ENCODE measurements at regions not wholly inside any gene's neighbourhood (a gene's known extent, or its start where the extent isn't known, plus 50 kb on each side); places are given as distances from the start of the nearest gene placed in this dataset.
A peak's percentile ranks its signal among the peaks of the same experiment; 100 is the strongest.

DNA sequence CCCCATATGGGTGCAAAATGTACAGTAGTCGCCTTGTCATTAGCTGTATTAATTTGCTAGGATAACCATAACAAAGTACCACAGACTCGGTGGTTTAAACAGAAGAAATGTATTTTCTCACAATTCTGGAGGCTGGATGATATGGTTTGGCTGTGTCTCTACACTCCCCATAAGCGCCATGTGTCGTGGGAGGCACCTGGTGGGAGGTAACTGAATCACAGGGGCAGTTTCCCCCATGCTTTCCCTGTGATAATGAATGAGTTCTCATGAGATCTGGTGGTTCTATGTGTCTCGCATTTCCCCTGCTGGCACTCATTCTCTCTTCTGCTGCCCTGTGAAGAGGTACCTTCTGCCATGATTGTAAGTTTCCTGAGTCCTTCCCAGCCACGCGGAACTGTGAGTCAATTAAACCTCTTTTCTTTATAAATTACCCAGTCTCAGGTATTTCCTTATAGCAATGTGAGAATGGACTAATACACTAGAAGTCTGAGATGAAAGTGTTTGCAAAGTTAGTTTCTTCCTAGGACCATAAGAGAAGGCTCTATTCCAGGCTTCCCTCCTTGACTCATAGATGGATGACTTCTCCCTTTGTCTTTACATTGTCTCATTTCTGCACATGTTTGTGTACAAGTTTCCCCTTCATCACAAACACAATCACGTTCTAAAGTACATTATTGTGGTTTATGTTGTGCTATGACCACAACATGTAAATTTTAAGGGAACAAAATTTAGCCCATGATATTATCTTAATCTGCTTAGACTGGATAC is 1442.6 kb downstream of the SUCLG1 start:
- TF ChIP-seq, protein P1, sequence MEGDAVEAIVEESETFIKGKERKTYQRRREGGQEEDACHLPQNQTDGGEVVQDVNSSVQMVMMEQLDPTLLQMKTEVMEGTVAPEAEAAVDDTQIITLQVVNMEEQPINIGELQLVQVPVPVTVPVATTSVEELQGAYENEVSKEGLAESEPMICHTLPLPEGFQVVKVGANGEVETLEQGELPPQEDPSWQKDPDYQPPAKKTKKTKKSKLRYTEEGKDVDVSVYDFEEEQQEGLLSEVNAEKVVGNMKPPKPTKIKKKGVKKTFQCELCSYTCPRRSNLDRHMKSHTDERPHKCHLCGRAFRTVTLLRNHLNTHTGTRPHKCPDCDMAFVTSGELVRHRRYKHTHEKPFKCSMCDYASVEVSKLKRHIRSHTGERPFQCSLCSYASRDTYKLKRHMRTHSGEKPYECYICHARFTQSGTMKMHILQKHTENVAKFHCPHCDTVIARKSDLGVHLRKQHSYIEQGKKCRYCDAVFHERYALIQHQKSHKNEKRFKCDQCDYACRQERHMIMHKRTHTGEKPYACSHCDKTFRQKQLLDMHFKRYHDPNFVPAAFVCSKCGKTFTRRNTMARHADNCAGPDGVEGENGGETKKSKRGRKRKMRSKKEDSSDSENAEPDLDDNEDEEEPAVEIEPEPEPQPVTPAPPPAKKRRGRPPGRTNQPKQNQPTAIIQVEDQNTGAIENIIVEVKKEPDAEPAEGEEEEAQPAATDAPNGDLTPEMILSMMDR (IDR thresholded peaks at IDR 0.05) = peak; percentile 13; the same call in 1 of the 2 replicates
- no peak for TF ChIP-seq POLR2AphosphoS5 (IDR thresholded peaks at IDR 0.05; ENCODE audit: low read depth, low read length)
- no peak for TF ChIP-seq SIN3A (IDR thresholded peaks at IDR 0.05; ENCODE audit: borderline replicate concordance, insufficient read depth, low read depth, low read length)
- TF ChIP-seq REST (IDR thresholded peaks at IDR 0.05; ENCODE audit: insufficient read depth in 1 of 2, low read depth in 2 of 2, low read length in 1 of 2) = no peak
- TF ChIP-seq TCF7L2 (IDR thresholded peaks at IDR 0.05; ENCODE audit: low read depth, low read length) = no peak

All from Panc1 (cell line).